ENCODE measurements at regions not wholly inside any gene's neighbourhood (a gene's known extent, or its start where the extent isn't known, plus 50 kb on each side); places are given as distances from the start of the nearest gene placed in this dataset.

DNA sequence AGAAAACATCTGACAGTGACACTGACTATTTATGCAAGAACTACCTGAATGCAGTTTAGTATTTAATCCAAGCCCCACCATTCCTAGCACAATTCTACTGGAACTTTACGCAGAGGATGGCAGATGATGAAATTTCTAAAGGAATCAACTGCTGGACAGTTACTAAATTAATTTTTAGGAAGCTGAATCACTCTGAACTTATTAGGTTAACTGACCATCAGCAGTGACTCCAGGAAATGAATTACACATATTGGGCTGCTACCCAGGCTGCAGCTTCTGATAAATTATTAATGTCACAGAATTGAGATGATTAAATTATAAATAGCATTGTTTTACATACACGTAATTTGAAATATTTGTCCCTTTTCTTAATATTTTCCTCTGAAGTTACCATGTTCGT, 250.8 kb downstream of the TMEM182 start:
- no peak for DNase-seq (ENCODE audit: low spot score)
- TF ChIP-seq, protein P1, sequence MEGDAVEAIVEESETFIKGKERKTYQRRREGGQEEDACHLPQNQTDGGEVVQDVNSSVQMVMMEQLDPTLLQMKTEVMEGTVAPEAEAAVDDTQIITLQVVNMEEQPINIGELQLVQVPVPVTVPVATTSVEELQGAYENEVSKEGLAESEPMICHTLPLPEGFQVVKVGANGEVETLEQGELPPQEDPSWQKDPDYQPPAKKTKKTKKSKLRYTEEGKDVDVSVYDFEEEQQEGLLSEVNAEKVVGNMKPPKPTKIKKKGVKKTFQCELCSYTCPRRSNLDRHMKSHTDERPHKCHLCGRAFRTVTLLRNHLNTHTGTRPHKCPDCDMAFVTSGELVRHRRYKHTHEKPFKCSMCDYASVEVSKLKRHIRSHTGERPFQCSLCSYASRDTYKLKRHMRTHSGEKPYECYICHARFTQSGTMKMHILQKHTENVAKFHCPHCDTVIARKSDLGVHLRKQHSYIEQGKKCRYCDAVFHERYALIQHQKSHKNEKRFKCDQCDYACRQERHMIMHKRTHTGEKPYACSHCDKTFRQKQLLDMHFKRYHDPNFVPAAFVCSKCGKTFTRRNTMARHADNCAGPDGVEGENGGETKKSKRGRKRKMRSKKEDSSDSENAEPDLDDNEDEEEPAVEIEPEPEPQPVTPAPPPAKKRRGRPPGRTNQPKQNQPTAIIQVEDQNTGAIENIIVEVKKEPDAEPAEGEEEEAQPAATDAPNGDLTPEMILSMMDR (IDR thresholded peaks at IDR 0.05; ENCODE audit: extremely low read depth, missing control alignments), result no peak

DNA sequence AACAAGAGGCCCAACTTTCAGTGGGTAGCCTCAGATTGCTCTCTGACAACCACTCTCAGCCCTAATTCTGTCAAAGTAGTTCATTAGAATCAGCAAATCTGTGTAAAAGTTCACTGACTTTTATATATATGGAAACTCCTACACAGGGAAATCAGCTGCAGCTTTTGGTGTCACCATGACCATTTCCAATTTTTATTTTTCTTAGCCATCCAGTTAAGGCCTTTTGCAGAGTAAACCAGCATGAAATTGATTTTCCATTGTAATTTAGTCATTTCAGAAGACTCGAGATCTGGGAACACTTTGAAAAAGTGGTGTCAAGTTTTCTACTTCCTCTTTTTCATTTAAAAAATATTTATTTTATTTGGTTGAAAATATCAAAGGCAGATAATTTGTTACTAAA, 263.2 kb downstream of the TMEM182 start:
- TF ChIP-seq, protein P1 (IDR thresholded peaks at IDR 0.05; ENCODE audit: extremely low read depth, missing control alignments), result no peak
- DNase-seq (ENCODE audit: low spot score), result no peak

DNA sequence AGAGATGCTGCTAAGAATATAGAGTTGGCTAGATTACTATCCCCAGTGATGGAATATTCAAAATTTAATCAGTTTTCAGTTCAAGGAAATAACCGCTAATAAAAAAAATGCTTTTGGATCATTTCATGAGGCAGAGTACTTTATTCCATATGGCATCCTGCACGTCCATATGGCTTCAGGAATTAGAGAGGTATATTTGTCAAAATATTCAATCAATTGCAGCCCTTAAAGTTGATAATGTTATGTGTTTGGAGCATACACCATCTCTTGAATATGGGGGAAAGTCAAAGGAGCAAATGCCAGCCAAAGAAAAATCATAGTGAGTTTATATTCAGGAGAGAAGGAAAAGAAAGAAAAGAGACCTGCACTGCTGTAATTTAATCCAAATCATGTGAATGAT, 266.4 kb downstream of the TMEM182 start:
- DNase-seq (ENCODE audit: low spot score), result no peak
- TF ChIP-seq, protein P1 (IDR thresholded peaks at IDR 0.05; ENCODE audit: extremely low read depth, missing control alignments), result no peak

All from GM20000 (cell line).